SH-SY5Y (cell line): ENCODE measurements at regions not wholly inside any gene's neighbourhood (a gene's known extent, or its start where the extent isn't known, plus 50 kb on each side); places are given as distances from the start of the nearest gene placed in this dataset.

ENCODE experiments used
- GATA2 ChIP-seq: IDR thresholded peaks from 2 replicates; pipeline ENCODE4 v1.6.1; 2011; ENCODE audit warnings: mild to moderate bottlenecking, low read depth, low read length
- GATA3 ChIP-seq: IDR thresholded peaks from 2 replicates; pipeline ENCODE4 v1.6.1; 2011; ENCODE audit warnings: low read depth, mild to moderate bottlenecking, low read length, moderate library complexity

GRCh38 chr15:35713733-35714132 lies 167.8 kb upstream of the DPH6 start:
- TF ChIP-seq GATA3 (no peak), GATA2 (no peak)
